ENCODE measurements at regions not wholly inside any gene's neighbourhood (a gene's known extent, or its start where the extent isn't known, plus 50 kb on each side); places are given as distances from the start of the nearest gene placed in this dataset.

GRCh38 chr4:104772849-104773248, 278.2 kb upstream of the CXXC4 start:
- TF ChIP-seq CTCF (IDR thresholded peaks at IDR 0.05) = no peak
- no peak for TF ChIP-seq POLR2A (IDR thresholded peaks at IDR 0.05)
